ENCODE measurements at regions not wholly inside any gene's neighbourhood (a gene's known extent, or its start where the extent isn't known, plus 50 kb on each side); places are given as distances from the start of the nearest gene placed in this dataset.

GRCh38 chr4:116092961-116093360 is 979.5 kb upstream of the NDST4 start:
- H3K4me1 ChIP-seq = no peaks in the 10 kb centered on the region
- H3K4me3 ChIP-seq = no peak overlapping the region
- no peak for TF ChIP-seq POLR2A (IDR thresholded peaks at IDR 0.05)
- no peak for TF ChIP-seq CTCF (IDR thresholded peaks at IDR 0.05)
- TF ChIP-seq EP300 (IDR thresholded peaks at IDR 0.05) = no peak
- no peak for DNase-seq (ENCODE audit: low spot score in 2 of 2)
- no peaks in the 10 kb centered on the region for H3K36me3 ChIP-seq
- no peak overlapping the region for H3K27ac ChIP-seq
- WGBS, 2 donors = 84% methylated on average over 3 of the region's 3 CpGs
- H3K9me3 ChIP-seq = peaks cover 0 to 13% (median 0%) of the 10 kb centered on the region in 4 donors
- H3K27me3 ChIP-seq = no peaks in the 10 kb centered on the region

- TF ChIP-seq CTCF (IDR thresholded peaks at IDR 0.05) = no peak
- TF ChIP-seq POLR2A (IDR thresholded peaks at IDR 0.05) = no peak
- no peak for TF ChIP-seq EP300 (IDR thresholded peaks at IDR 0.05)
- Histone ChIP-seq H3K27me3 (no peaks in the 10 kb centered on the region), H3K4me3 (no peak overlapping the region), H3K27ac (no peak overlapping the region), H3K4me1 (no peaks in the 10 kb centered on the region), H3K36me3 (no peaks in the 10 kb centered on the region), H3K9me3 (no peaks in the 10 kb centered on the region)
- DNase-seq (ENCODE audit: low spot score in 2 of 2) = no peak
Measured at GRCh38 chr4:116088771-116089170, 975.4 kb upstream of the NDST4 start.

GRCh38 chr4:116082808-116083366 is 969.5 kb upstream of the NDST4 start:
- Histone ChIP-seq H3K27me3 (no peaks in the 10 kb centered on the region), H3K36me3 (no peaks in the 10 kb centered on the region), H3K9me3 (peaks cover 0 to 11% (median 0%) of the 10 kb centered on the region in 4 donors), H3K4me3 (no peak overlapping the region), H3K4me1 (no peaks in the 10 kb centered on the region), H3K27ac (no peak overlapping the region)
- TF ChIP-seq CTCF (IDR thresholded peaks at IDR 0.05) (no peak), EP300 (IDR thresholded peaks at IDR 0.05) (no peak), POLR2A (IDR thresholded peaks at IDR 0.05) (no peak)
- WGBS, 2 donors = 84 to 90% methylated on average over 5 of the region's 5 CpGs
- DNase-seq (ENCODE audit: low spot score in 2 of 2) = no peak

GRCh38 chr4:116073051-116073450 is 959.6 kb upstream of the NDST4 start:
- Histone ChIP-seq H3K9me3 (peaks cover 0 to 7% (median 2%) of the 10 kb centered on the region in 4 donors), H3K4me1 (no peaks in the 10 kb centered on the region), H3K27ac (no peak overlapping the region), H3K27me3 (no peaks in the 10 kb centered on the region), H3K4me3 (no peak overlapping the region), H3K36me3 (no peaks in the 10 kb centered on the region)
- WGBS, 2 donors = 88 to 90% methylated on average over 1 of the region's 1 CpG
- TF ChIP-seq CTCF (IDR thresholded peaks at IDR 0.05) (no peak), POLR2A (IDR thresholded peaks at IDR 0.05) (no peak), EP300 (IDR thresholded peaks at IDR 0.05) (no peak)
- no peak for DNase-seq (ENCODE audit: low spot score in 2 of 2)

GRCh38 chr4:116070283-116070682 is 956.9 kb upstream of the NDST4 start:
- H3K27me3 ChIP-seq = no peaks in the 10 kb centered on the region
- no peak overlapping the region for H3K4me3 ChIP-seq
- no peak for TF ChIP-seq EP300 (IDR thresholded peaks at IDR 0.05)
- no peak for TF ChIP-seq CTCF (IDR thresholded peaks at IDR 0.05)
- no peak for TF ChIP-seq POLR2A (IDR thresholded peaks at IDR 0.05)
- no peaks in the 10 kb centered on the region for H3K36me3 ChIP-seq
- H3K9me3 ChIP-seq = peaks cover 0 to 4% (median 0%) of the 10 kb centered on the region in 4 donors
- no peak overlapping the region for H3K27ac ChIP-seq
- DNase-seq (ENCODE audit: low spot score in 2 of 2) = no peak
- no peaks in the 10 kb centered on the region for H3K4me1 ChIP-seq

Data from tibial nerve (tissue), 4 donors.